Adipocyte (in vitro differentiated cells): ENCODE measurements at regions not wholly inside any gene's neighbourhood (a gene's known extent, or its start where the extent isn't known, plus 50 kb on each side); places are given as distances from the start of the nearest gene placed in this dataset.

ENCODE experiments used
- DNase-seq: peaks from one replicate; pipeline ENCODE4 v3.0.0-alpha.2; 2015; ENCODE audit warnings: low read depth
- H3K27me3 ChIP-seq: replicated peaks from 2 replicates; pipeline ENCODE4 v1.7.0; 2013; ENCODE audit warnings: mild to moderate bottlenecking, low read length, moderate library complexity; ENCODE audit not compliant: control insufficient read depth, insufficient read depth
- H3K36me3 ChIP-seq: 2 replicates; pipeline ENCODE4 v1.7.0; 2013; ENCODE audit warnings: low read length, mild to moderate bottlenecking, moderate library complexity; ENCODE audit not compliant: control insufficient read depth, insufficient read depth, severe bottlenecking
- H3K4me1 ChIP-seq: 2 replicates; pipeline ENCODE4 v1.7.0; 2013; ENCODE audit warnings: mild to moderate bottlenecking, low read length, moderate library complexity; ENCODE audit not compliant: control insufficient read depth, insufficient read depth
- H3K4me3 ChIP-seq: 2 replicates; pipeline ENCODE4 v1.7.0; 2013; ENCODE audit warnings: mild to moderate bottlenecking, low read length, moderate library complexity
- H3K9ac ChIP-seq: 2 replicates; pipeline ENCODE4 v1.7.0; 2013; ENCODE audit warnings: mild to moderate bottlenecking, low read length, moderate library complexity
- H3K9me3 ChIP-seq: 2 replicates; pipeline ENCODE4 v1.7.0; 2013; ENCODE audit warnings: mild to moderate bottlenecking, low read length, moderate library complexity; ENCODE audit not compliant: control insufficient read depth

GRCh38 chr2:16459606-16460005 lies 206.0 kb downstream of the CYRIA start:
- Histone ChIP-seq H3K9ac (no peak overlapping the region), H3K4me1 (no peaks in the 10 kb centered on the region), H3K9me3 (no peaks in the 10 kb centered on the region), H3K27me3 (peaks cover 4% of the 10 kb centered on the region), H3K4me3 (no peak overlapping the region), H3K36me3 (no peaks in the 10 kb centered on the region)
- no peak for DNase-seq

- H3K4me3 ChIP-seq: no peak overlapping the region
- no peaks in the 10 kb centered on the region for H3K27me3 ChIP-seq
- no peak overlapping the region for H3K9ac ChIP-seq
- no peaks in the 10 kb centered on the region for H3K9me3 ChIP-seq
- H3K36me3 ChIP-seq: no peaks in the 10 kb centered on the region
- no peaks in the 10 kb centered on the region for H3K4me1 ChIP-seq
- no peak for DNase-seq
Measured at GRCh38 chr2:16454621-16455020, 211.0 kb downstream of the CYRIA start.

- Histone ChIP-seq H3K9ac (no peak overlapping the region), H3K9me3 (no peaks in the 10 kb centered on the region), H3K4me1 (no peaks in the 10 kb centered on the region), H3K27me3 (no peaks in the 10 kb centered on the region), H3K36me3 (no peaks in the 10 kb centered on the region), H3K4me3 (no peak overlapping the region)
- DNase-seq: no peak
Measured at GRCh38 chr2:16452123-16452522, 213.5 kb downstream of the CYRIA start.

- H3K4me3 ChIP-seq: no peak overlapping the region
- no peaks in the 10 kb centered on the region for H3K4me1 ChIP-seq
- peaks cover 4% of the 10 kb centered on the region for H3K27me3 ChIP-seq
- no peaks in the 10 kb centered on the region for H3K36me3 ChIP-seq
- no peak overlapping the region for H3K9ac ChIP-seq
- DNase-seq: no peak
- H3K9me3 ChIP-seq: no peaks in the 10 kb centered on the region
Measured at GRCh38 chr2:16446706-16447105, 218.9 kb downstream of the CYRIA start.

GRCh38 chr2:16442971-16443370 lies 222.7 kb downstream of the CYRIA start:
- peaks cover 7% of the 10 kb centered on the region for H3K27me3 ChIP-seq
- no peak for DNase-seq
- no peaks in the 10 kb centered on the region for H3K36me3 ChIP-seq
- no peak overlapping the region for H3K9ac ChIP-seq
- no peak overlapping the region for H3K4me3 ChIP-seq
- H3K9me3 ChIP-seq: no peaks in the 10 kb centered on the region
- no peaks in the 10 kb centered on the region for H3K4me1 ChIP-seq

- Histone ChIP-seq H3K9ac (no peak overlapping the region), H3K4me1 (no peaks in the 10 kb centered on the region), H3K9me3 (no peaks in the 10 kb centered on the region), H3K4me3 (no peak overlapping the region), H3K27me3 (peaks cover 7% of the 10 kb centered on the region), H3K36me3 (no peaks in the 10 kb centered on the region)
- DNase-seq: no peak
Measured at GRCh38 chr2:16441431-16441830, 224.2 kb downstream of the CYRIA start.

GRCh38 chr2:16440898-16441297 lies 224.7 kb downstream of the CYRIA start:
- peaks cover 7% of the 10 kb centered on the region for H3K27me3 ChIP-seq
- no peak overlapping the region for H3K4me3 ChIP-seq
- no peak for DNase-seq
- no peaks in the 10 kb centered on the region for H3K4me1 ChIP-seq
- no peaks in the 10 kb centered on the region for H3K36me3 ChIP-seq
- H3K9ac ChIP-seq: no peak overlapping the region
- no peaks in the 10 kb centered on the region for H3K9me3 ChIP-seq

- Histone ChIP-seq H3K9ac (no peak overlapping the region), H3K9me3 (no peaks in the 10 kb centered on the region), H3K4me1 (no peaks in the 10 kb centered on the region), H3K27me3 (peaks cover 7% of the 10 kb centered on the region), H3K36me3 (no peaks in the 10 kb centered on the region), H3K4me3 (no peak overlapping the region)
- DNase-seq: no peak
Measured at GRCh38 chr2:16438613-16439321, 226.9 kb downstream of the CYRIA start.

- Histone ChIP-seq H3K4me1 (no peaks in the 10 kb centered on the region), H3K9ac (no peak overlapping the region), H3K4me3 (no peak overlapping the region), H3K36me3 (no peaks in the 10 kb centered on the region), H3K27me3 (peaks cover 7% of the 10 kb centered on the region), H3K9me3 (no peaks in the 10 kb centered on the region)
- no peak for DNase-seq
Measured at GRCh38 chr2:16437189-16437588, 228.4 kb downstream of the CYRIA start.

GRCh38 chr2:16434393-16434792 lies 231.2 kb downstream of the CYRIA start:
- Histone ChIP-seq H3K27me3 (no peaks in the 10 kb centered on the region), H3K36me3 (no peaks in the 10 kb centered on the region), H3K9me3 (no peaks in the 10 kb centered on the region), H3K4me3 (no peak overlapping the region), H3K4me1 (no peaks in the 10 kb centered on the region), H3K9ac (no peak overlapping the region)
- no peak for DNase-seq

GRCh38 chr2:16430846-16431245 lies 234.8 kb downstream of the CYRIA start:
- Histone ChIP-seq H3K36me3 (no peaks in the 10 kb centered on the region), H3K27me3 (no peaks in the 10 kb centered on the region), H3K9ac (no peak overlapping the region), H3K4me1 (no peaks in the 10 kb centered on the region), H3K9me3 (no peaks in the 10 kb centered on the region), H3K4me3 (no peak overlapping the region)
- DNase-seq: no peak
